ENCODE measurements at regions not wholly inside any gene's neighbourhood (a gene's known extent, or its start where the extent isn't known, plus 50 kb on each side); places are given as distances from the start of the nearest gene placed in this dataset.

GRCh38 chr17:33529816-33530215 is 236.7 kb upstream of the ASIC2 start:
- TF ChIP-seq CTCF (IDR thresholded peaks at IDR 0.05) = no peak
- no peak for TF ChIP-seq EZH2 (IDR thresholded peaks at IDR 0.05; ENCODE audit: borderline replicate concordance, insufficient read depth, low read depth, low read length, poor library complexity, severe bottlenecking)
